ENCODE measurements at regions not wholly inside any gene's neighbourhood (a gene's known extent, or its start where the extent isn't known, plus 50 kb on each side); places are given as distances from the start of the nearest gene placed in this dataset.

- TF ChIP-seq POLR2A (IDR thresholded peaks at IDR 0.05) (no peak), CTCF (IDR thresholded peaks at IDR 0.05) (no peak)
- no peaks in the 10 kb centered on the region for H3K9me3 ChIP-seq (replicated peaks in 1 of 3)
- no peaks in the 10 kb centered on the region for H3K4me1 ChIP-seq (replicated peaks in 1 of 2)
- no peak overlapping the region for H3K4me3 ChIP-seq
- H3K27ac ChIP-seq: no peak overlapping the region
- no peaks in the 10 kb centered on the region for H3K27me3 ChIP-seq
- H3K36me3 ChIP-seq (replicated peaks in 1 of 2): no peaks in the 10 kb centered on the region
- intact Hi-C loops (cut with DNase I): no loop called here
- DNase-seq: no peak
- WGBS, 4 donors: 0 to 27% (median 25%) methylated on average over 1 to 2 of the region's 2 CpGs
Measured at GRCh38 chr2:198788676-198789075, 669.1 kb downstream of the SATB2 start.

- Histone ChIP-seq H3K36me3 (replicated peaks in 1 of 2) (no peaks in the 10 kb centered on the region), H3K27ac (no peak overlapping the region), H3K27me3 (no peaks in the 10 kb centered on the region), H3K4me1 (replicated peaks in 1 of 2) (no peaks in the 10 kb centered on the region), H3K9me3 (replicated peaks in 1 of 3) (no peaks in the 10 kb centered on the region), H3K4me3 (no peak overlapping the region)
- WGBS, 4 donors: 59 to 73% (median 69%) methylated on average over 3 of the region's 3 CpGs
- no peak for DNase-seq
- no peak for TF ChIP-seq CTCF (IDR thresholded peaks at IDR 0.05)
- no peak for TF ChIP-seq POLR2A (IDR thresholded peaks at IDR 0.05)
- intact Hi-C loops (cut with DNase I): no loop called here
Measured at GRCh38 chr2:198782734-198783133, 675.0 kb downstream of the SATB2 start.

- Histone ChIP-seq H3K27me3 (no peaks in the 10 kb centered on the region), H3K4me1 (replicated peaks in 1 of 2) (no peaks in the 10 kb centered on the region), H3K9me3 (replicated peaks in 1 of 3) (no peaks in the 10 kb centered on the region), H3K36me3 (replicated peaks in 1 of 2) (no peaks in the 10 kb centered on the region), H3K4me3 (no peak overlapping the region), H3K27ac (no peak overlapping the region)
- DNase-seq: no peak
- 62 to 70% (median 67%) methylated on average over 6 of the region's 6 CpGs for WGBS, 4 donors
- intact Hi-C loops (cut with DNase I): no loop called here
- no peak for TF ChIP-seq CTCF (IDR thresholded peaks at IDR 0.05)
- TF ChIP-seq POLR2A (IDR thresholded peaks at IDR 0.05): no peak
Measured at GRCh38 chr2:198776616-198777406, 680.9 kb downstream of the SATB2 start.

GRCh38 chr2:198775737-198776136 lies 682.0 kb downstream of the SATB2 start:
- no peak for DNase-seq
- H3K9me3 ChIP-seq (replicated peaks in 1 of 3): no peaks in the 10 kb centered on the region
- H3K27me3 ChIP-seq: no peaks in the 10 kb centered on the region
- no peak for TF ChIP-seq POLR2A (IDR thresholded peaks at IDR 0.05)
- TF ChIP-seq CTCF (IDR thresholded peaks at IDR 0.05): no peak
- no peak overlapping the region for H3K4me3 ChIP-seq
- no peaks in the 10 kb centered on the region for H3K4me1 ChIP-seq (replicated peaks in 1 of 2)
- WGBS, 4 donors: 51 to 77% (median 68%) methylated on average over 5 of the region's 5 CpGs
- no peak overlapping the region for H3K27ac ChIP-seq
- H3K36me3 ChIP-seq (replicated peaks in 1 of 2): no peaks in the 10 kb centered on the region
- intact Hi-C loops (cut with DNase I): no loop called here
